SK-N-SH (cell line): ENCODE measurements at regions not wholly inside any gene's neighbourhood (a gene's known extent, or its start where the extent isn't known, plus 50 kb on each side); places are given as distances from the start of the nearest gene placed in this dataset.

Source experiments
- ELF1 ChIP-seq: IDR thresholded peaks from 2 replicates; pipeline ENCODE4 v1.4.0; 2012
- MEF2A ChIP-seq: IDR thresholded peaks from 2 replicates; pipeline ENCODE4 v1.4.0; 2012; ENCODE audit warnings: low read depth, borderline replicate concordance
- REST ChIP-seq: IDR thresholded peaks from 2 replicates; pipeline ENCODE4 v1.6.1; 2012; ENCODE audit warnings: mild to moderate bottlenecking, low read depth, low read length, moderate library complexity
- TF ChIP-seq, protein P1 (sequence below): fragments of 200-600 bp; sonication (generic); IDR thresholded peaks from 2 replicates; pipeline ENCODE4 v1.6.1; 2017; ENCODE audit warnings: antibody characterized with exemption, mild to moderate bottlenecking, moderate library complexity

GRCh38 chr18:78297048-78297447 is 682.6 kb upstream of the SALL3 start:
- TF ChIP-seq ELF1 (no peak), MEF2A (no peak), REST (no peak)
- TF ChIP-seq, protein P1, sequence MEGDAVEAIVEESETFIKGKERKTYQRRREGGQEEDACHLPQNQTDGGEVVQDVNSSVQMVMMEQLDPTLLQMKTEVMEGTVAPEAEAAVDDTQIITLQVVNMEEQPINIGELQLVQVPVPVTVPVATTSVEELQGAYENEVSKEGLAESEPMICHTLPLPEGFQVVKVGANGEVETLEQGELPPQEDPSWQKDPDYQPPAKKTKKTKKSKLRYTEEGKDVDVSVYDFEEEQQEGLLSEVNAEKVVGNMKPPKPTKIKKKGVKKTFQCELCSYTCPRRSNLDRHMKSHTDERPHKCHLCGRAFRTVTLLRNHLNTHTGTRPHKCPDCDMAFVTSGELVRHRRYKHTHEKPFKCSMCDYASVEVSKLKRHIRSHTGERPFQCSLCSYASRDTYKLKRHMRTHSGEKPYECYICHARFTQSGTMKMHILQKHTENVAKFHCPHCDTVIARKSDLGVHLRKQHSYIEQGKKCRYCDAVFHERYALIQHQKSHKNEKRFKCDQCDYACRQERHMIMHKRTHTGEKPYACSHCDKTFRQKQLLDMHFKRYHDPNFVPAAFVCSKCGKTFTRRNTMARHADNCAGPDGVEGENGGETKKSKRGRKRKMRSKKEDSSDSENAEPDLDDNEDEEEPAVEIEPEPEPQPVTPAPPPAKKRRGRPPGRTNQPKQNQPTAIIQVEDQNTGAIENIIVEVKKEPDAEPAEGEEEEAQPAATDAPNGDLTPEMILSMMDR = no peak
